ENCODE measurements at regions not wholly inside any gene's neighbourhood (a gene's known extent, or its start where the extent isn't known, plus 50 kb on each side); places are given as distances from the start of the nearest gene placed in this dataset.
"Not testable (repeated sequence)": the region's sequence is repeated elsewhere in the genome, so short reads cannot be mapped to it uniquely, and the experiment has no call there.

DNA sequence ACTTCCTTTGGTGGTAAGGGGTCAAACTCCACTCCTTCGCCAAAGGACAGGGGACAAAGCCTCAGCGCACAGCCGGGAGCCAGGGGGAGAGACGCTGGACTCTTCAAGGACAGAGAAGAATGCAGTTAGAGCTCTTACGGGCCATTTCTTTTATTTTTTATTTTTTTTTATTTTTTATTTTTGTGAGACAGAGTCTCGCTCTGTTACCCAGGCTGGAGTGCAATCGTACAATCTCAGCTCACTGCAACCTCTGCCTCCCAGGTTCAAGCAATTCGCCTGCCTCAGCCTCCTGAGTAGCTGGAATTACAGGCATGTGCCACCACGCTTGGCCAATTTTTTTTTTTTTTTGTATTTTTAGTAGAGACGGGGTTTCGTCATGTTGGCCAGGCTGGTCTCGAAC is 93.2 kb upstream of the RPH3AL start, which contains the start of gene RFLNB:
TSS of gene RFLNB (minus strand) at position 101 of the 400 bp plus-strand sequence.
- intact Hi-C loops (cut with DNase I); DNase-seq; ATAC-seq: not testable (repeated sequence)

DNA sequence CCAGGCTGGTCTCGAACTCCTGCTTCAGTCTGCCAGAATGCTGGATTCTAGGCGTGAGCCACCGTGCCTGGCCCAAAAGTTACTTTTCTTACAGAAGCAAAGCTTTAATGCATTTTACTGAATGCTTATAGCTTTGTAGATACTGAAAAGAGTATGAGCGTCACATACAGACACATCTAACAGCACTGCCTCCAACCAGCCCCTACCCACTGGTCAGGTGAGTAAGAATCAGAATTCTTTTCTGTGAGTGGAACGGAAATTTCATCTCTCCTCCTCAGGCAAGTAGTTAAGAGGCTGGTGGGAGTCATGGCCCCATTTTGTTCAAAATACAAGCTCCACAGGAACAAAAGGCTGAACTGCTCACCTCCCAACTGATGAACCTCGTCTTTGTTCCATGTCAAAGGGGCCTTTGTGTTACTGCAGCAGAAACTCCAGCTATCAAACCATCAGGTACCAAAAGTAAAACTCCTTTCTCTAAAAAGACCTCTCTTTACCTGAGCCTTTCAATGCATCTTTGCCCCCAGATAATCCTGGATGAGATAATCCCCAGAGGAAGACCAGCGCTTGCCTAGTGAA is 92.4 kb upstream of the RPH3AL start:
- DNase-seq (no peak), ATAC-seq (no peak)
- intact Hi-C loops (cut with DNase I), result no loop called here

DNA sequence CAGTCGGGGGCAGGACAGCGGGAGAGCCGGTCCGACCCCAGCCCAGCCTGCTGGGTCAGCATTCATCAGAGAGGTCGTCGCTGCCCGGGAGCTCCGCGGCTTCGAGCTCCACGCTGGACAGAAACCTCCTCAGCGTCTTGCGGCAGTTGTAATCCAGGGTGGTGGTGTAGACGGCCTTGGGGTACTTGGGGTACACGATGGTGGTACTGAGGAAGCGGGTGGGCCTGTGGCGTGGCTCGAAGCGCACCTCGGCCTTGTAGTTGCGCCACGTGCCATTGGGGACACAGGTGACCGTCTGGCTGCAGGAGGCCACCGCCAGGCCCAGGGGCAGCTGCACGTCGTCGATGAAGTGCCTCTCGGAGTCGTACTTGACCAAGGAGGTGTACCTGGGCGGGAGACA is 90.5 kb upstream of the RPH3AL start:
- DNase-seq (no peak), ATAC-seq (no peak)
- intact Hi-C loops (cut with DNase I), result no loop called here

DNA sequence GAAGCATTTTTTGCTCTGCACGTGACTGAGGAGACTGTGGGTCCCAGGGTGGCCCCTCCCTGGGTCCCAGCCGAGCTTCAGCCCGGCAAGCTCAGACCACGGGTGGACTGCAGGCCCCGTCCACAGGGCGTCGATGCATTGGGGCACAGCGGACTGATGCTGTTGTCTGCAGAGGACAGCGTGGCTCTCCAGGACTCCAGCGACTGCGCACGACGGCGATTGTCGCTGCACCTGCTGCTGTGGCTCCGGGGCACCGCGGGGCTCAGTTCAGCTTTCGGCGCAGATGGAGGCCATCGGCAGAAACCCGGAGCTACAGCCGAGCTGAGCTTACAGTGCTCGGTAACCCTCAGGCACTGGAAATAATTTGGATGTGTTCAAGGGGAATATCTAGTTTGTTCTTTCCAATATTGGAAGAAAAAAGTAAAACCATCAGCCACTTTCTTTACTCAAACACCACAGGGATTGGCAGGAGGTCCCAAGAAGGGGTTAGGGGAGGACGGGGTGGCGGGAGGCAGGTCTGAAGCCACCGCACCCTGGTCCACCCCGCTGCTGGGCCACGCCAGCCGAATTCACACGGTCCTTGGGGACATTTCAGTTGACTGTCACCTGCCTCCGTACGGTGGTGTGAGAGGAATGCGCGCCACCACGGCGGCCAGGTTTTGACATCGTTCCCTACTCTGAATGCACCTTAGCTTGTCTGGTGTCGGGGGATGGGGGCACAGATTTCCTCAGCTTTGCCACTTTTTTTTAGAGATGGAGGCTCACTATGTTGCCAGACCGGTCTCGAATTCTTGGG is 88.7 kb upstream of the RPH3AL start:
- intact Hi-C loops (cut with DNase I), result no loop called here
- DNase-seq (no peak), ATAC-seq (no peak)

DNA sequence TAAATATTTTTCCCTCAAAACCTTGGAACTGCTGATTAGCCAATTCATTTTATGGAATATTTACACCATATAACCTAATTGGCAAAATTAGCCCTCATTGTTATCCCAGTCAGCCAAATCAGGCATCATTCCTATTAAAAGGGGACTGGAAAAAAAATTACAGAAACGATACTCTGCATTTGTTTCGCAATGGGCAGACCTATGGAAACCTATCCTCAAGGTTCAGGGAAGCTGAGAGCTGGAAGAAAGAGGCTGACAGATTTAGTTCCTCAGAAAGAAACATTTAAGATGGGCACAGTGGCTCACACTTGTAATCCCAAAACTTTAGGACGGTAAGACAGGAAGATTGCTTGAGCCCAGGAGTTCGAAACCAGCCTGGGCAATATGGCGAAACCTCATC is 85.6 kb upstream of the RPH3AL start:
- DNase-seq, result no peak
- ATAC-seq, result no peak
- intact Hi-C loops (cut with DNase I), result no loop called here

DNA sequence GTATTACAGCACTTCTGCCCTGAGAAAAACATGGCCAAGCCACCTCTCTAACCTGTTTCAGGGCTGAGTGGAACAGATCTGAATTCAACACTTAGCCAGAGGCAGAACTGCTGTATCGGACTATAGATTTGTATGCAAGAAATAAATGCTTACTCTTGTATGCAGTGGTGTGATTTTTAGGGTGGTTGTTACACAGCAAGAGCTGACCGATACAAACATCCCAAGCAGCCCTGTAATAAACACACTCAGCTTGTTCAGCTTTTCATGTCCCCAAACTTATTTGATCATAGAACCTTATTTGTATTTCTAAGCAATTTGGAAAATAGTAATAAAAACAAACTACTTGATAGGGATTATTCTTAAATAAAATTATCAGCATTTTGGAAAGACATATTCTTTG is 84.9 kb upstream of the RPH3AL start:
- intact Hi-C loops (cut with DNase I), result no loop called here
- no peak for ATAC-seq

DNA sequence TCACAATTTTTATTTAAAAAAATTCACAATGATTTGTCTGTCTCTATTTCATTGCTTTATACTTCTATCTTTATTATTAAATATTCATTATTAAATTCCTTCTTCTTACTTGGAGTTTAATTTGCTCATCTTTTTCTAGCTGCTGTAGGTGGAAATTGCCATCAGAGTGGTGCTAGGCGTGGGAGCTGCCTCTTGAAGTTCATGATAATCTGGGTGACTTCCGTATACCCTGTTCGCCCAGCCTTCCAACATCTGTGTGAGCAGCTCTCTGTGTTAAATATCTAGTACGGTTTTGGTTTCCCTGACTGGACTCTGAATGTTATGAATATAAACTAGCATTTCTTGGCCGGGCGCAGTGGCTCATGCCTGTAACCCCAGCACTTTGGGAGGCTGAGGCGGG is 84.0 kb upstream of the RPH3AL start:
- no peak for ATAC-seq
- intact Hi-C loops (cut with DNase I), result no loop called here
- no peak for DNase-seq

More for the DNA sequence above, 84.9 kb upstream of the RPH3AL start:
- DNase-seq, result no peak

DNA sequence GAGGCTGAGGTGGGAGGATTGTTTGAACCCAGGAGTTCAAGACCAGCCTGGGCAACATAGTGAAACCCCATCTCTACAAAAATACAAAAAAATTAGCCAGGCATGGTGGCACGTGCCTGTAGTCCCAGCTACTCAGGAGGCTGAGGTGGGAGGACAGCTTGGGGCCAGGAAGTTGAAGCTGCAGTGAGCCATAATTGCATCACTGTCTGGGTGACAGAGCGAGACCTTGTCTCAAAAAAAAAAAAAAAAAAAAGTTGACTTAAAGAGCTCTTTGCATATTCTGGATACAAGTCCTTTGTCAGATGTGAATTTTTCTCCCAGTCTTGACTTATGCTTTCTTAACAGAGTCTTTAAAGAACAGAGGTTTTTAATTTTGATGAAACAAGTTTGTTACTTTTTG is 79.9 kb upstream of the RPH3AL start:
- intact Hi-C loops (cut with DNase I); ATAC-seq: not testable (repeated sequence)

DNA sequence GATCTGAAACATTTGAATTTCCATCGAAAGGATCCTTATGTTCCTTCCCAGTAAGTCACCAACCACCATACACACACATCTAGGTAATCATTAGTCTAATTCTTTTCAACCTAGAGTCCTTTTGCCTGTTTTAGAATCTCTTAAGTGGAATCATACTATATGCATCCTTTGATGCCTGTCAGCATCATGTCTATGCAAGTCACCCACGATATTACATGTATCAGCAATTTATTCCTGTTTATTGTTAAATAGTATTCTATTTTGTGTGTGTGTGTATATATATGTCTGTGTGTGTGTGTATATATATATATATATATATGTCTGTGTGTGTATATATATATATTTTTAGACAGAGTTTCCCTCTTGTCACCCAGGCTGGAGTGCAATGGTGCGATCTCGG is 78.9 kb upstream of the RPH3AL start:
- ATAC-seq, result no peak
- no peak for DNase-seq
- intact Hi-C loops (cut with DNase I), result no loop called here

More for the DNA sequence above, 79.9 kb upstream of the RPH3AL start:
- not testable (repeated sequence) for DNase-seq

DNA sequence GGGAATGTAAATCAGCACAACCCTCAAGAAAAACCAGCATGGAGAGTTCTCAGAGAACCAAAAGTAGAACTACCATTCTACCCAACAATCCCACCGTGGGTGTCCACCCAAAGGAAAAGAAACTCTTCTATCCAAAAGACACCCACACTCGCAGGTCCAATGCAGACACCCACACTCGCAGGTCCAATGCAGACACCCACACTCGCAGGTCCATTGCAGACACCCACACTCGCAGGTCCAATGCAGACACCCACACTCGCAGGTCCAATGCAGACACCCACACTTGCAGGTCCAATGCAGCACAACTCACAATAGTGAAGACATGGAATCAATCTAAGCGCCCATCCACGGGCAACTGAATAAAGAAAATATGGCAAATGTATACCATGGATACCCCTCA is 77.0 kb upstream of the RPH3AL start:
- DNase-seq, result no peak
- no peak for ATAC-seq
- intact Hi-C loops (cut with DNase I), result no loop called here

DNA sequence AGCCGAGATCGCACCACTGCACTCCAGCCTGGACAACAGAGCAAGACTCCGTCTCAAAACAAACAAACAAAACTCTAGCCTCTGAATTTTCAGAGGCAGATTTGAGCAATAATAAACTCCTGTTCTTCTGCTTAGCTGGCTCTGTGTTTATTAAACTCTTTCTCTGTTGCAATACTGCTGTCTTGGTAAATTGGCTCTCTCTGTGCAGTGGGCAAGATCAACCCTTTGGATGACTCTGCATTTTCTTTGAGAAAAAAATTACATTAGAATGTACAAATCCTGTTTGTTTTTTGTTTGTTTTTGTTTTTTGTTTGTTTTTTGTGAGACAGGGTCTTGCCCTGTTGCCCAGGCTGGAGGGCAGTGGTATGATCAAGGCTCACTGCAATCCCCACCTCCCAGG is 75.8 kb upstream of the RPH3AL start:
- ATAC-seq (no peak), DNase-seq (no peak)
- intact Hi-C loops (cut with DNase I), result no loop called here

DNA sequence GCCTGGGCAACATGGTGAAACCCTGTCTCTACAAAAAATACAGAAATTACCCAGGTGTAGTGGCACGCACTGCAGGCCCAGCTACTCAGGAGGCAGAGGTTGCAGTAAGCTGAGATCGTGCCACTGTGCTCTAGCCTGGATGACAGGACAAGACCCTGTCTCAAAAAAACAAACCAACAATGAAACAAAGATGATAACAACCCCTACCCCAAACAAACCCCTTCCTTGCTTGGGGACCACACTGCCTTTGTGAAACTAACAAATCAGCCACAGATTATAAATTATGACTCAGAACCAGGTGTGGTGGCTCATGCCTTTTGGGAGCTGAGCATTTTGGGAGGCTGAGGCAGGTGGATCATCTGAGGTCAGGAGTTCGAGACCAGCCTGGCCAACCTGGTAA is 75.3 kb upstream of the RPH3AL start:
- no peak for ATAC-seq
- DNase-seq, result no peak
- intact Hi-C loops (cut with DNase I), result no loop called here

DNA sequence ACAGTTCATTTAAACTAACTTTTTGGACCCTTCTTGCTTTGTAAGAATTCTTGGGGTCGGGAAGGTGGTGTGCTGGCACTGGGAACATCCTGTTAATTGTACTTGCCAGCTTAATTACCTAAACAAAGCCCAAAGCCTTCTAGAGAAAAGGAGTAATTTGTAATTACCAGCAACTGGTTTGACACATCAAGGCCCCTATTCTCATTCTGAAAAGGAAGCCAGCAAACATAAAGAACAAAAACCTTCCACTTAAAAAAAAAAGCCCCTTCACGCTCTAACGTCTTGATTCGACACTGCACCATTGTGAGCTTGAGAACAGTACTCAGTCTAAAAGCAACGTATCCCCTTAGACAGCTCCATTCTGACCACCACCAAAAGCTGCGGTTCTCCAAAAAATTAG is 74.7 kb upstream of the RPH3AL start:
- ATAC-seq (no peak), DNase-seq (no peak)
- intact Hi-C loops (cut with DNase I), result no loop called here

DNA sequence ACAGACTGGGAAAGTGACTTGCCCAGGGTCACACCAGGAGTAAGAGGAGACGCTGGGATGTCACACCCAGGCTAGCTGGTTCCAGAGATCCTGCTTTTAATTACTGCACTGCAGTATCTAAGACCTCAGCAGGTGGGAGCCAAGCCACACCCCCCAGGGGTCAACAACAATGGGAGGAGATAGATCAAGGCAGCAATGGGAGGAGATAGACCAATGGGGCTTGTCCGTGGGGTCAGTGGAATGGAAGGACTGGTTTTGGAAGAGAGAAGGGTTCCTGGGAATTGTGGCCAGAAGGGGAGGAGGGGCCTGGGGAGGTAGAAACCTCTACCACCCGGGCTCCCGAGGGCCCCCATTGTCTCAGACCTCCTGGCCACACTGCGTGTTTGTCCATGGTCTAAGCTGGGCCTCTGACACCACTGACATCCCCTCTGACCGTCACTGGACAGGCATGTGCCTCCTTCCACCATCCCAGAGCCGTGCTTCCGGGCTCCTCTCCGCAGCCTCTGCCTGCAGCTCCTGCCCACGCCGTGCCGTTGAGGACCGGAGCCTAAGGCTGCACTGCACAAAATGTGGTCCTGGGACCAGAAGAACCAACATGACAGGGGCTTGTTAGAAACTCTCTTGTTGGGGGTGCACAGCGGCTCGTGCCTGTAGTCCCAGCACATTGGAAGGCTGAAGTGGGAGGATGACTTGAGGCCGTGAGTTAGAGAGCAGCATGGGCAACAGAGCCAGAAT is 69.8 kb upstream of the RPH3AL start:
- DNase-seq, result no peak
- ATAC-seq, result no peak
- intact Hi-C loops (cut with DNase I), result no loop called here

DNA sequence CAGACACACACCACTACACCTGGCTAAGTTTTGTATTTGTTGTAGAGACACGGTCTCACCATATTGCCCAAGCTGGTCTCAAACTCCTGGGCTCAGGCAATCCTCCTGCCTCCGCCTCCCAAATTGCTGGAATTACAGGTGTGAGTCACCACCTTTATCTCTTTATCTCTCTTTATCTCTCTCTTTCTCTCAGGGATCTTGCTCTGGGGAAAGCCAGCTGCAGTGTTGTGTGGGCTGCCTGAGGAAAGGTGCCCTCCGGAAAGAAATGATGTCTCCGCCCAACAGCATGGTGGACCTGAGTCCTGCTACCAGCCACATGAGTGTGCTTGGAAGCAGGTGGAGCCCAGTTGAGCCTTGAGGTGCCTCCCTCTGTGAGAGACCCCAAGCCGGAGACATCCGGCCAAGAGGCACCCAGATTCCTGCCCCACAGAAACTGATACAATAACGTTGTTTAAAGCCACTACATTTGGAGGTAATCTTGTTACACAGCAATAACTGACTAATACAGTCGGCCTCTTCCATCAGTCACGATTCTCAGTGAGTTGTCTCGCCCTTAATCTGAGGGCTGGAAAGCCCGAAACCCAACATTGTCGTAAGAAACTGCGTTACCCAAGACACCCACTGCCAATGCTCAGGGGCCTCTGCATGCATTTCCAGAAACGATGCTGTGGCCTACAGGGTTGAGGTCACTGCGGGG is 68.0 kb upstream of the RPH3AL start:
- no peak for ATAC-seq
- DNase-seq, result no peak
- intact Hi-C loops (cut with DNase I), result no loop called here

DNA sequence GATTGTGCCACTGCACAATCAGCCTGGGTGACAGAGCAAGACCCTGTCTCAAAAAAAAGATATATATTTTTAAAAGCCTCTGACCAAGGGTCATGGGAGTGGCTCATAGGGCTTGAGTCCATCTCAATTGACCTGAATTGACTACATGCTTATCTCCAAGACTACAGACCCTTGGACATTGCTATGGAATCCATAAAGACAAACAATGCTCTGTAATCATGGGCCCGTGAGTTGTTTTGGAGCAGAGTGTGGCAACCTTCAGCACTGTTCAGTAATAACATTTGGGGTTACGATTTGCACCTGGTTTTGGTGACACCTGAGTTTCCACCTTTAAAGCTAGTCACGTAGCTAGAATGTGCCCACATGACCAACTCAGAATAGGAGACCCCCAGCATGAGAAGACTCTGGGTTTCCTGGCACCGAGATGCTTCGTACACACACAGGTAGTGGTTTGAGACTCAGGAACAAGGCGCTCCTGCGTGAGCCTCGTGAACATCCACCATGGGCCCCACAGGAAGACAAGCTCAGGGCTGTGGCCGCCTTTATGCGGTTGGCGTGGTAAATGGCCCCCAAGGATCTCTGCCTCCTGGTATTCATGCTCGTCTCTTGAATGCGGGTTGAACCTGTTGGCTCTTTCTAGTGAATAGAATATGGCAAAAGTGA is 66.6 kb upstream of the RPH3AL start:
- DNase-seq (no peak), ATAC-seq (no peak)
- intact Hi-C loops (cut with DNase I), result no loop called here

DNA sequence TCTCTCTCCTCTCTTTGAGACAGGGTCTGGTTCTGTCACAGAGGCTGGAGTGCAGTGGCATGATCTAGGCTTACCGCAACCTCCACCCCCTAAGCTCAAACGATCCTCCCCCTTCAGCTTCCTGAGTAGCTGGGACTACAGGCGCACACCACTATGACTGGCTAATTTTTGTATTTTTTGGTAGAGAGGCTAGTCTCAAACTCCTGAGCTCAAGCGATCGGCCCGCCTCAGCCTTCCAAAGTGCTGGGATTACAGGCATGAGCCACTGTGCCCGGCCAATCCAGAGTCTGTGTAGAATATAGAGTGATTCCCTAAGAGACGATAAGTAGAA is 65.8 kb upstream of the RPH3AL start:
- ATAC-seq, result no peak
- intact Hi-C loops (cut with DNase I), result no loop called here

DNA sequence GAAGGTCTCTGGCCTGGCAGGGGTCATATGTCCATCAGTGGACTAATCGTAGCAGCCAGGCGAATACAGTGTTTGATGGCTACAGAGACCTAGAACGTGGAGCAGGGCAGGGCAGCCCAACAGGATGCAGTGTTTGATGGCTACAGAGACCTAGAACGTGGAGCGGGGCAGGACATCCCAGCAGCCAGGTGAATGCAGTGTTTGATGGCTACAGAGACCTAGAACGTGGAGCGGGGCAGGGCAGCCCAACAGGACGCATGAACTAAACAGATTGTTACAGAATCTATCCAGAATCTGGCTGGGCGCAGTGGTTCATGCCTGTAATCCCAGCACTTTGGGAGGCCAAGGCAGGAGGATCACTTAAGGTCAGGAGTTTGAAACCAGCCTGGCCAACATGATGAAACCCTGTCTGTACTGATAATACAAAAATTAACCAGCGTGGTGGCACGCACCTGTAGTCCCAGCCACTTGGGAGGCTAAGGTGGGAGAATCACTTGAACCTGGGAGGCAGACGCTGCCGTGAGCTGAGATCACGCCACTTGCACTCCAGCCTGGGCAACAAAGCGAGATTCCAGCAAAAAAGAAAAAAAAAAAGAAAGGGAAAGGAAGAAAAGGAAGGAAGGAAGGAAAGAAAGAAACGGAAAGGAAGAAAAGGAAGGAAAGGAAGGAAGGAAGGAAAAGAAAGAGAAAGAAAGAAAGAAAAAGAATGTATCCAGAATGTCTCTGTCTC is 65.2 kb upstream of the RPH3AL start:
- DNase-seq, result no peak
- intact Hi-C loops (cut with DNase I), result no loop called here
- ATAC-seq, result no peak

More for the DNA sequence above, 65.8 kb upstream of the RPH3AL start:
- DNase-seq, result no peak
